ENCODE measurements at regions not wholly inside any gene's neighbourhood (a gene's known extent, or its start where the extent isn't known, plus 50 kb on each side); places are given as distances from the start of the nearest gene placed in this dataset.

DNA sequence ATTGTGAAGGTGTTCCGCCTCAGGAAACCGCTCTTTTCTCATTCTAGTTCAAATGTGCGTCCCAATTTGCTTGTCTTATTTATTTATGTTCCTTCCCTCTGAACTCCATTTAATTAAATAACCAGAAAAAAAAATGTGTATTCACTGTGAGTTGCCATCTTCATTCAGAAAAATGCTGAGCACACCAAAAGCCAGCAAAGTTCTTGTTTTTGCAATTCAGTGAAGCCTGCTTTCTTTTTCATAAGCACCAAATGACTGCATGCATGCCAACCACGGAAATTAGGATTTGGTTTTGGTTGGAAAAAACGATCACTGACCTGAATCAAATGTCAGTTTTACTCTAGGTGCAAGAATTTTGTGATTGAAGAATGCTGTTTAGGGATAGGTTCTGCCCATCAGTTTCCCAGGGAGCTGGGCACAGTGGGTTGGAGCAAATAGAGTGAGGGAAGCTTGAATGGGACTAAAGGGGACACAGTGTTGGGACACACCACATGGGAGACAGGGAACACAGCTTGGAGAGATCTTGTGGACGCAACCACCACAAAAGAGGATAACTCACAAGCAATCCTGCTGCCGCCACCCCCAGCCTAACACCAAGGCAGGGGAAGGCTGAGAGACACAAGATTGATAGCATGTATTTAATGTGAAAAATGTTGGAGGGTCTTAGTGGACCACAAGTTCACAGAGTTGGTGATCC, 183.4 kb upstream of the GALNT2 start:
- TF ChIP-seq RAD21 (conservative IDR thresholded peaks at IDR 0.05 in 1 of 2, IDR thresholded peaks at IDR 0.05 in 1 of 2) = no peak
- TF ChIP-seq, protein P1, sequence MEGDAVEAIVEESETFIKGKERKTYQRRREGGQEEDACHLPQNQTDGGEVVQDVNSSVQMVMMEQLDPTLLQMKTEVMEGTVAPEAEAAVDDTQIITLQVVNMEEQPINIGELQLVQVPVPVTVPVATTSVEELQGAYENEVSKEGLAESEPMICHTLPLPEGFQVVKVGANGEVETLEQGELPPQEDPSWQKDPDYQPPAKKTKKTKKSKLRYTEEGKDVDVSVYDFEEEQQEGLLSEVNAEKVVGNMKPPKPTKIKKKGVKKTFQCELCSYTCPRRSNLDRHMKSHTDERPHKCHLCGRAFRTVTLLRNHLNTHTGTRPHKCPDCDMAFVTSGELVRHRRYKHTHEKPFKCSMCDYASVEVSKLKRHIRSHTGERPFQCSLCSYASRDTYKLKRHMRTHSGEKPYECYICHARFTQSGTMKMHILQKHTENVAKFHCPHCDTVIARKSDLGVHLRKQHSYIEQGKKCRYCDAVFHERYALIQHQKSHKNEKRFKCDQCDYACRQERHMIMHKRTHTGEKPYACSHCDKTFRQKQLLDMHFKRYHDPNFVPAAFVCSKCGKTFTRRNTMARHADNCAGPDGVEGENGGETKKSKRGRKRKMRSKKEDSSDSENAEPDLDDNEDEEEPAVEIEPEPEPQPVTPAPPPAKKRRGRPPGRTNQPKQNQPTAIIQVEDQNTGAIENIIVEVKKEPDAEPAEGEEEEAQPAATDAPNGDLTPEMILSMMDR (IDR thresholded peaks at IDR 0.05) = no peak
- TF ChIP-seq CEBPB (IDR thresholded peaks at IDR 0.05) = no peak
- TF ChIP-seq POLR2A (IDR thresholded peaks at IDR 0.05; ENCODE audit: low read length) = no peak
- TF ChIP-seq CHD4 (IDR thresholded peaks at IDR 0.05; ENCODE audit: borderline replicate concordance) = no peak
- TF ChIP-seq FOSL2 (IDR thresholded peaks at IDR 0.05) = no peak
- no peak for TF ChIP-seq FOSL2 (CRISPR knock-in tag; IDR thresholded peaks at IDR 0.05)
- no peak for TF ChIP-seq SMC3 (IDR thresholded peaks at IDR 0.05)
- no peak for TF ChIP-seq POLR2AphosphoS2 (conservative IDR thresholded peaks at IDR 0.05; ENCODE audit: low read length)
- TF ChIP-seq, protein P2, sequence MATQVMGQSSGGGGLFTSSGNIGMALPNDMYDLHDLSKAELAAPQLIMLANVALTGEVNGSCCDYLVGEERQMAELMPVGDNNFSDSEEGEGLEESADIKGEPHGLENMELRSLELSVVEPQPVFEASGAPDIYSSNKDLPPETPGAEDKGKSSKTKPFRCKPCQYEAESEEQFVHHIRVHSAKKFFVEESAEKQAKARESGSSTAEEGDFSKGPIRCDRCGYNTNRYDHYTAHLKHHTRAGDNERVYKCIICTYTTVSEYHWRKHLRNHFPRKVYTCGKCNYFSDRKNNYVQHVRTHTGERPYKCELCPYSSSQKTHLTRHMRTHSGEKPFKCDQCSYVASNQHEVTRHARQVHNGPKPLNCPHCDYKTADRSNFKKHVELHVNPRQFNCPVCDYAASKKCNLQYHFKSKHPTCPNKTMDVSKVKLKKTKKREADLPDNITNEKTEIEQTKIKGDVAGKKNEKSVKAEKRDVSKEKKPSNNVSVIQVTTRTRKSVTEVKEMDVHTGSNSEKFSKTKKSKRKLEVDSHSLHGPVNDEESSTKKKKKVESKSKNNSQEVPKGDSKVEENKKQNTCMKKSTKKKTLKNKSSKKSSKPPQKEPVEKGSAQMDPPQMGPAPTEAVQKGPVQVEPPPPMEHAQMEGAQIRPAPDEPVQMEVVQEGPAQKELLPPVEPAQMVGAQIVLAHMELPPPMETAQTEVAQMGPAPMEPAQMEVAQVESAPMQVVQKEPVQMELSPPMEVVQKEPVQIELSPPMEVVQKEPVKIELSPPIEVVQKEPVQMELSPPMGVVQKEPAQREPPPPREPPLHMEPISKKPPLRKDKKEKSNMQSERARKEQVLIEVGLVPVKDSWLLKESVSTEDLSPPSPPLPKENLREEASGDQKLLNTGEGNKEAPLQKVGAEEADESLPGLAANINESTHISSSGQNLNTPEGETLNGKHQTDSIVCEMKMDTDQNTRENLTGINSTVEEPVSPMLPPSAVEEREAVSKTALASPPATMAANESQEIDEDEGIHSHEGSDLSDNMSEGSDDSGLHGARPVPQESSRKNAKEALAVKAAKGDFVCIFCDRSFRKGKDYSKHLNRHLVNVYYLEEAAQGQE (IDR thresholded peaks at IDR 0.05) = no peak
- TF ChIP-seq RNF2 (IDR thresholded peaks at IDR 0.05; ENCODE audit: borderline replicate concordance, low read depth) = no peak
- no peak for TF ChIP-seq RCOR1 (IDR thresholded peaks at IDR 0.05; ENCODE audit: low read depth, low read length)
- TF ChIP-seq KDM5A (IDR thresholded peaks at IDR 0.05) = no peak
